ENCODE measurements at regions not wholly inside any gene's neighbourhood (a gene's known extent, or its start where the extent isn't known, plus 50 kb on each side); places are given as distances from the start of the nearest gene placed in this dataset.

- DNase-seq (ENCODE audit: low read depth) = no peak
These were observed 50.1 kb upstream of the SALL3 start for GRCh38 chr18:78929516-78929915.
